Activated T-helper 1 cell treated with Interleukin-2 at 50 U/mL for 16 hours (primary cell): ENCODE measurements at regions not wholly inside any gene's neighbourhood (a gene's known extent, or its start where the extent isn't known, plus 50 kb on each side); places are given as distances from the start of the nearest gene placed in this dataset.

Source experiments
- DNase-seq: peaks from one replicate; pipeline ENCODE4 v3.0.0-alpha.2; 2020; ENCODE audit warnings: low read depth

DNA sequence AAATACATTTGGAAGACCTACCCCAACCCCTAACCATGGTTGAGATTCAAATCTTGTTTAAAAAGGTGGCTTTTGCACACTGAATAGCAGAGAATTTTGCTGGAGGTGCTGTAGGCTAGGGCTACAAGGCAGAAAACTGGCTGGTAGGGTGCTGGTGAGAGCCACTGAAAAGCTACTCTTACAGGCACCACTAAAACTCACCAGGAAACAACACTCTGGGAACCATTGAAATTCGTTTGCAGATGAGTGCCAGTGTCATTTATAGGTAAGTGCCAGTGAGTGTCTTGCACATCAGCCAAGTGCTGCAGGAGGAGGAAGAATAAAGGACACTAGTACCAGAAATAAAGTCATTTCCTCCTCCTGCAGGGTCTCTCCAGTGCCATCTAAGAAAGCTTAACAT lies 610.2 kb downstream of the ZNF385D start:
- no peak for DNase-seq

DNA sequence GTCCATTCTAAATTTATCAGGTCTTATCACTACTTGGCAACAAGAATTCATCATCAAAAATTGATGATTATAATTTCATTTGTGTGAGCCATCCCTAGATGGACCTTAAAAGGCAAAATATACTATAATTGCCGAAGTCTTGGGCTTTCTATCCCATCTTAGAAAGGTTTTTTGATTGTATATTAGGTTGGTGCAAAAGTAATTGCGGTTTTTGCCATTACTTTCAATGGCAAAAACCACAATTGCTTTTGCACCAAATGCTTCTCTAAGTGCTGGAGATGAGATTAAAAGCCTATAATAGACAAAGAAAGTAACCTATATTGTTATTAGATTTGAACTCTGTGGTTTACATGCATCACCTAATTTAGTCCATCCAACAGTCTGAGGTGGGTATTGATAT lies 612.9 kb downstream of the ZNF385D start:
- no peak for DNase-seq

DNA sequence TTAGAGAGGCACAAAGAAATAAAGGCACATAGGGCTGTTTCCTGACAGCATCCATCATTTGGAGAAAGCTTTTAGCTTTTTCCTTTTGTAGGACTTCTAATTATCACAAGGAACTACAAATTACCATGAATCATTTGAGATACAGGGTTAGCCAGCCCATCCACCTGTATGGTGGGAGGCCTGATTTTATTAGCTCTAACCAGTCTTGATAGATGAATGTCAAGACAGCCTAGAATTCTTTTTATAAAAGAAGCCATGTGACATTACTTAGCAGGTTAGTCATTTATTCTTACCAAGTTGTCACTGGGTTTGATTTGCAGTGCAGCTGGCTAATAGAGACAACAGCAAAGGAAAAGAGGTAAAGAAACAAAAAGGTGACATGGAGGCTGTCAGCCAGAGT lies 618.1 kb downstream of the ZNF385D start:
- no peak for DNase-seq

DNA sequence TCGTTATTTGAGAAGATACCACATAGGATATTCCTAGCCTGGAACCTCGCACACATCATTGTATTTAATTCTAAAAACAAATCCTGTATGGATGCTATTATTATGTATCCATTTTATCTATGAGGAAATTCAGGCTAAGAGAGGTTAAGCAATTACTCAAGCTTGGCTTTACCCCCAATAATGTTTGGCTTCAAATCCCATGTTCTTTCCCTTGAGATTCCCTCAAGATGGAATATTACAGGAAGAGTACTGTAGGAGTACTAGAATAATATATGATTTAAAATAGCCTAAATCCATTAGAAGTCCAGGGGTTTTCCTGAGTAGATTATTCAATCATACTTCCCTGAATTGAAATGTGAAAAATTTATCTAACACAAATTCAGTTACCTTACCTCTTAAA lies 630.2 kb downstream of the ZNF385D start:
- DNase-seq, result no peak

DNA sequence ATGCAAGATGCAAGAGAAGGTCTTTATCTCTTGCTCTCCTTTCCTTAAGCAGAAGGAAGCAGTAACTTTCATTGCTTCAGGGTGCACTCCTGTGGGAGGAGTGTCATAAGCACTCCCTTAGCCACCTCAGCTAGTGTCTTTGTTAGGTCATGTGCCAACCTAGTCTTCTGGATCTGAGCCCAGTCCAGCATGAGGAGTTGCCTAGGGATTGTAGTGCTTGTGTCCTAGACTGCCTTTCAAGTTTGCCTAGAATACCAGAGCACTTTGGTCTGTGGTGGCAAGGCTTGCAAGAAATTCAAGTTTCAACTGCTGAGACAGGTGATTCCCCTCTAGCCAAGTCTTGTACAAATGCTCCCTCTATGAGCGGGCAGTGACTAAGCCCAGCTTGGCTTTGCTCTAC lies 633.6 kb downstream of the ZNF385D start:
- DNase-seq, result no peak

DNA sequence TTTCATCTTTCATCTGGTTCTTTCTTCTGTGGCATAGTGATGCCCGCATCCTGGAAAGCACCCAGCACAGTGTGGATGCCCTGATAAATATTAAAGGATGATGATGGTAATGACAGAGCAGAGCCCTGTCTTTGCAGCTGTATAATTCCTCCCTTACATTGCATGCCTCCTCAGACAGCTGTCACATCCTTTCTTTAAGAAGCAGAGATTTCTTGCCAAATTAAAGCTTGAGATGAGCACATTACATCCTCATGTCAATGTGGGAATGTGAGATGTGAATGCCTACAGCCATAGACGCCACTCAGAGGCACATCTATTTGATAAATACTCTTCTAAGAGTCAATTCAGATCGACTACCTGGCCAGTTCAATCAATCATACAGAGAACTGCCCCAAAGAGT lies 642.0 kb downstream of the ZNF385D start:
- DNase-seq, result no peak

DNA sequence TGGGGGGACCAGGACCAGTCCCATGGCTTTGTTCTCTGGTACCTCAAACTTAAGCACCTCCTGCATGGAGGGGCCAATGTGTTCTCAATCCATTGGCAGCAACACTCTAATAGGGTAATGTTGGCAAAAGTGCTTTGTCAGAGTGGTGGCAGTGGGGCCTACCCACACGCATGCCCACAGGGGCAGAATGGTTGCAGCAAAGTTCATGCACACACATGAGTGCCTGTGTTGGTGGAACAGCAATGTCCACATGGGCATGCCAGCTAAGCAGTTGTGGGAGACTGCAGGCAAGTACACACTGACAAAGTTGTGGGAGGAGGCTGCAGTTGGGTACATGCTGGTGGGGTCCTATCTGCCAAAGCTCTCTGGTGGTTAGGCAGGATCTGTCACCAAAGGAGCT lies 645.2 kb downstream of the ZNF385D start:
- no peak for DNase-seq

DNA sequence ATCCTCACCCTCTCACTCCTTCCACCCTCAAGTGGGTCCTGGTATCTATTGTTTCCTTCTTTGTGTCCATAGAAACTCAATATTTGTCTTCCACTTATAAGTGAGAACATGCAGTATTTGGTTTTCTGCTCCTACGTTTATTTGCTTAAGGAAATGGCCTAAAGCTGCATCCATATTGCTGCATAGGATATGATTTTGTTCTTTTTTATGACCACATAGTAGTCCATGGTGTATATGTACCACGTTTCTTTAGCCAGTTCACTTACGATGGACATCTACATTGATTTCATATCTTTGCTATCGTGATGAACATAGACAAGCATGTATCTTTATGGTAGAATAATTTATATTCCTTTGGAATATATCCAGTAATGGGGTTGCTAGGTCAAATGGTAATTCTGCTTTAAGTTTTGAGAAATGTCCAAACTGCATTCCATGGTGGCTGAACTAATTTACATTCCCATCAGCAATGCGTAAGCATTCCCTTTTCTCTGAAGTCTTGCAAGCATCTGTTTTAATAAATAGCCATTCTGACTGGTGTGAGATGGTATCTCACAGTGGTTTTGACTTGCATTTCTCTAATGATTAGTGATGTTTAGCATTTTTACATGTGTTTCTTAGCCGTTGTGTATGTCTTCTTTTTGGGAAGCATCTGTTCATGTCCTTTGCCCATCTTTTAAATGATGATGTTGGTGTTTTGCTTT lies 650.2 kb downstream of the ZNF385D start:
- no peak for DNase-seq

DNA sequence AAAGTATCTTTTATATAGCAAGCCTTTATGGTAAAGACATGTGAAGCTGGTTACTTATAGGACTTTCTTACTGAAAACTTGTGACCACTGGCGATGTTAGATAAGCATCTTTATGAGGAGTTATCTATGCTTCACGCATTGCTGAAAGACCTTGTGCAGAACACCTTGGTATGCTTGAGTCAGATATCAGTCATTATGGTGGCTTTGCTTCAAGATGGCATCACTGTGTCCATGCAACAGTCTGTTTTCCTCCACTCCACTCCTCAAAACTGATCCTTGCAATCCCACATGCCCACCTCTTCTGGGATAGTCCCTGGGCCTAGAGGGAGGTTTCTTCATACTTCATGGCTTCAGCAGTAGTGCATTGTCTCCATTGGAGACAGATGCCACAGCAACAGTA lies 656.3 kb downstream of the ZNF385D start:
- no peak for DNase-seq

DNA sequence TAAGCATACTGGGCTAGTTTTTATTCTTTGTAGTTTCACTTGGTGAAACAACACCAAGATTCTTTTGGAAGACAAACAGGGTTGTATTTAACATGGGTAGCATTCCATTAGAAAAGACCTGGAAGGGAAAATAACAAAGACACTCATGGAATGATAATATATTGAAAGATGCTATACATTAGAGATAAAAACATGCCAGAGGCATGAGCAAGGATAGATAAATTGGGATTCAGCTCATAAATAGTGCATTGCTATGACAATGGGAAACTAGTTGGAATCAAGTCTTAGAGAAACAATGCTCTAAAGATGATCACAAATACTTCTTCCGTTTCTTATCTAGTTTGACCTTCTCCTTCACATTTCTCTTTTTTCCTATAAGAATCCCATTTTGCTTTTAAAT lies 677.4 kb downstream of the ZNF385D start:
- no peak for DNase-seq

DNA sequence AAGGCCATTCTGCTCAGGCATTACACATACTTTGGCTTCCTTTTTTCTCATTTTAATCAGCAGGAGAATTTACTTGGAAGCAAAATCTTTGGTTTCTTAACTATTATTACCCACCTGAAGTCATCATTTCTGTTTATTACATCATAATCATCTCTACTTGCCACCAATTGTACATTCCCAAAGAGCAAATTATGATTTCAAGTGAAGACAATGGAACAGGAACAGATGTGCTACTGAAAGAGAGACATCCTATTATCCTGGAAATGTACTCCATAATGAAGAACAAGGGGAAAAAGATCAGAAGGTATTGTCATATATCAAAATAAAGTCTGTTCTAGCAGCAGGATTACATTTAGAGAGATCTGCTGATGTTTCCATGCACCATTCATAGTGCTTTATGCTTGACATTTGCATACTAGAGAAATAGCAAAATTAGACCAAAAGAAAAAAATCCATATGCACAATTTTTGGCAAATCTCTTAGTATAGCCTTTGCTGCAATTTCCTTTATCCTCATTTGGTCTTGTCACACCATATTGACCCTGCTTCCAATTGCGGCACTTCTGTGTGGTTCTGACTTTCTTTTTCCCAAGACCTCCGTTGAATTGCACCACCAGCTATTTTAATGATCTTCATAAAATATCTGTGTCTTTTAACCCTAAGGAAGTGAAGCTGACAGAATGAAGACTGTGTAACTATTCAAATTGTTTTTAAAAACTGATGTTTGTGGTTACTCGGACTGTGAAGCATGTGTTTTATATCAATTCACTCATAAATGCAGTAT lies 683.8 kb downstream of the ZNF385D start:
- no peak for DNase-seq

DNA sequence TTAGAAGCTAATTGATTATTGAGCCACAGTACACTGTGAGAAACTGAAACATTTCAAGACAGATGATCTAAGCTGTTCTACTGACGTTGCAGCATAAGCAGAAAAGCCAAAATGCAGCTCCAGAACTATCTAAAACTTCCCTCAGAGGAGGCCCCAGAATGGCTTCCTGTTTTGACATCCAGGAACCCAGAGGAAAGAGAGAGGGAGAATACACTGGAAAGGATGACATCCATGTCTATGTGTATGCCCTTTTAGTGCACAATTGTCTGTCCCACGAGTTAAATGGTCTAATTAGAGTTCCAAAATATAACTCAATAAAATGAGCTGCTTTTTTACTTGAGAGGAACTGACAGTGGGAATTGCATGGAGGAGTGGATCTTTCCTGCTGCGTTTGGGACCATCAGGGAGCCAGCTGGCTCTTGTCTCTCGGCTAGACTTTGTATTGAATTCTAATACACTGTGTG lies 688.1 kb downstream of the ZNF385D start:
- no peak for DNase-seq

DNA sequence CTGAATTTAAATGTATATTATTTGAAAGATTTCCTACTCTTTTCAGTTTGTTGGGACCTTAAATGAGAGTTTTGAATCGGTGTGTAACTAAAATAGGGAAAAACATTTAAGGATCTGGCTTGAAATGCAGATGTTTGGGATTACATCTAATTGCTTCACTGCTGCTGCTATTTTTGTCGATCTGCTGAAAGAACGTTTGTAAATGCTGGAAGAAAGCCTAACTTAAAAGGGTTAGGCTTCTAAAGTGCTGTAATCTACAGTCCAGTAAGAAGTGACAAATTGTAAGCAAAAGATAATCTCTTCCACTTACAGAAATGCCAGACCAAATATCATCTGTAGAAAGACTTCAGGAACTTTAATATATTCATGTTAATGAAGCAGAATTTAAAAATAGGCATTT lies 691.6 kb downstream of the ZNF385D start:
- DNase-seq, result no peak

DNA sequence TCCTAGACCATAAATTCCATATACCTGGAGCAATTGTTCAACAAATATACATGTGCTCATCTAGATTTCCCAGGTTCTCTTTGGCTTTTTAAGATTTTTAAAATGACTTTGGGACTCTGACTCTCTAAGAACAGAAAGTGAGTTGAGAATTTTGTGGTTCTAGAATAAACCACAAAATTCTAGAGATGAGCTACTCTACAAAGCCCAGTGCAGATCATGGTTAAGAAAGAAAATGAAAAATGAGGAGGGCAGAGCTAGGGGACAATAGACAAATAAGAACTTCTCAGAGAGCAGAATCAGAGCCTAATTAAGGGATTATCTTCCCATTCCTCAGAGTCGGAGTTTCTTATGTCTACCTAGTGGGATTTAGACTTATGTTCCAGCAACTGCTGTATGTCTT lies 694.7 kb downstream of the ZNF385D start:
- no peak for DNase-seq

DNA sequence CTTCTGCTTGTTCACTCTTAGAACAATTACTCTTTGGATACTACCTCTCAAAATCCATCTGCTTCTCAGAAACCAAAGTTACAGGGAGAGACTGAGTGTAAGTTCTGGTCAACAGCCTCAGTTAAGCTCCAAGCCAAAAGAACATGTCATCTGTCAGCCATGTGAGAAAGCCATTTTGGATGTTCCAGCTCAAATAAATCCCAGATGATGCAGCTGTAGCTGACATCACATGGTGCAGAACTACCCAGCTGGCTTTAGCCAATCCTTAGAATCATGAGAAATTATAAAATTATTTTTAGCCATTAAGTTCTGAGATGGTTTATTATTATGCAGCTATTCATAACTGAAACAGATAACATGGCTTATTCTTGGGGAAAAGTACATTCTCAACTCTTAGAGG lies 696.0 kb downstream of the ZNF385D start:
- DNase-seq, result no peak

DNA sequence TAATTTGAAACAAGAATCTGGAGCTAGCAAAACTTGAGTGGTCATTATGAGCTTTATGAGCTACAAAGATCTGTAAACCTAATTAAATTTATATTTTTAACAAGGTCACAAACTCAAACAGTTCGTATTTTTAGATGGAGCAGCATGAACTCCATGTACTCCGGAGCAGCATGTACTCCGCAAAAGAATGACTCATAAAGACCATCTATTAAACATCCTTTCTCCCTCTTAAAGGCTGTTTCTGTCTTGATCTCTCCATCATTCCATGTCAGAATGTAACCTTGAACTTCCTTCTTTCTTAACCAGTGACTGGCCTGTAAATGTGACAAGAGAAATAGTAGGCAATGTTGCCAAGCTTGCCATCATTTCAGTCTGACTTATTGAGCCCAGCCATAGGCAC lies 696.9 kb downstream of the ZNF385D start:
- DNase-seq, result no peak

DNA sequence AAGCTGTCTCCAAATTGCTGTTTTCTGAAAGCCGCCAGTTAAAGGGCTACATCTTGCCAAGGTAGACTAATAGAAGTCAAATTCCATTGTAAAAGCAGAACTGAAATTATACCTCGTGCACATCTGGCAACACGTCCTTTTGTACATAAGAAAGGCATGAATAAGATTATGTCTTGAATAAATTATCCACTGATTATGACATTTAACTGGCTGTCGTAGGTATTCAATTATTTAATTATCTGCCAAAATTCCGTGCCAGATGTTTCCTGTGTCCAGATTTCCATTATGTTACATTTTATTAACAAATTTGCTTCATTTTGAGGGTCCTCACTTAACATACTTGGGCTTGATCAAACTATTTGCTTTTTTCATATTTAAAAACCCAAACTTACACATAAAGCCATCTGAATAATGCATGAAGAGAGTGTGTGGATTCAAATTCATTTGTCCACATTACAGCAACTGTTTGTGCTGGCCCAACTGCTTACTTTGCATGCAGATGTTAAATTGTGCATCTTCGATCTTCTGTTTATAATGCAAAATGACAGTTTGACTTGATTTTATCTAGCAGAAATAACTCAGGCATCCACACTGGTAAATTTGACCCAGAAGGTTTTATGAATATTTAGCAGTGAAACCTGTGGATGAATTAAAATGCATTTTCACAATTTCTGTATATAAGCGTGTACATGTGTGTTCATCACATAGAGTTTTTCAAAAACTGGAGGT lies 701.5 kb downstream of the ZNF385D start:
- DNase-seq, result no peak

DNA sequence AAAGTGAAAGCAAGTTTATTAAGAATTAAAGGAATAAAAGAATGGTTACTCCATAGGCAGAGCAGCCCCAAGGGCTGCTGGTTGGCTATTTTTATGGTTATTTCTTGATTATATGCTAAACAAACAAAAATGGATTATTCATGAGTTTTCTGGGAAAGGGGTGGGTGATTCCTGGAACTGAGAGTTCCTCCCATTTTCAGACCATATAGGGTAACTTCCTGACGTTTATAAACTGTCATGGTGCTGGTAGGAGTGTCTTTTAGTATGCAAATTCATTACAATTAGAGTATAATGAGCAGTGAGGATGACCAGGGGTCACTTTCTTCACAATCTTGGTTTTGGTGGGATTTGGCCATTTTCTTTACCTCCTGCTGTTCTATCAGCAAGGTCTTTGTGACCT lies 707.9 kb downstream of the ZNF385D start:
- DNase-seq, result no peak

DNA sequence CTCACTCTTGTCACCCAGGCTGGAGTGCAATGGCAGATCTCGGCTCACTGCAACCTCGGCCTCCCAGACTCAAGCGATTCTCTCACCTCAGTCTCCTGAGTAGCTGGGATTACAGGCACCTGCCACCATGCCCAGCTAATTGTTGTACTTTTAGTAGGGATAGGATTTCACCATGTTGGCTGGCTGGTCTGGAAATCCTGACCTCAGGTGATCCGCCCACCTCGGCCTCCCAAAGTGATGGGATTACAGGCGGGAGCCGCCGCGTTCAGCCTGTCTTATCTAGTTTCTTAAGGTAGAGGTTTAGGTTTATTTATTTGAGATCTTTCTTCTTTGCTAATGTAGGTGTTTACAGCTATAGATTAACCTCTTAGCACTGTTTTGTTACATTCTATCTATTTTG lies 708.8 kb downstream of the ZNF385D start:
- DNase-seq, result no peak

DNA sequence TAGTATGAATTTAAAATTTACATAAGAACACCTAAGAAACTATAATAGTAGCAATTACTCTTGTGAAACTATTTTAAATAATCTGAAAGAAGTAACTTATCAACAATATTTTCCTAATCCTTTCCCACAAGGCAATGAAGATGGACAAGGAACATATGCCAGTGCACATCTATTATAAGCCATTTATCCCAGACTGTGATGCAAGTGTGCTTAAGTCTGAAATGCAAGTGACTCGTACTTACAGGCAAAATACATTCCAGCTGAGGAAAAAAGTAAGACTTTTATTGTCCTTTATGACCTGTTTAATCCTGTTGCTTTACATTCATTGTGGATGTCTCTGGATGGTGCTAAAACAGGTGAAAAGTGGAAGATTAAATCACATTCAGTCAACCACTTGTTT lies 709.4 kb downstream of the ZNF385D start:
- DNase-seq, result no peak

DNA sequence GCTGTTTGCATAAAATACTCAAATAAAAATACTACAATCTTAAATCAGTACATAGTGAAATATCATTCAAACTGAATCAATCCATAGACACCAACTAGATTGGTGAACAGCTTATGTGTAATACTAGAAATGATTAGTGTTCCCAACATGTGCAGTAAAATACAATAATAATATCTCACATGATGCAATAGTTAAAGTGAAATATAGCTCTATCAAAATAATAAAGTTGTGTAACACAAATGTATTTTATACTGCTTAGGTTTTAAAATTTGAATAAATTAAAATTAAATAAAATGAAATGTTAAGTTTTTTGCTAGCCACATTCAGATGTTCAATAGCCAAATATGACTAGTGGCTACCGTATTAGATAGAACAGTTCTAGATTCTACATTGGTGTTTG lies 714.1 kb downstream of the ZNF385D start:
- no peak for DNase-seq

DNA sequence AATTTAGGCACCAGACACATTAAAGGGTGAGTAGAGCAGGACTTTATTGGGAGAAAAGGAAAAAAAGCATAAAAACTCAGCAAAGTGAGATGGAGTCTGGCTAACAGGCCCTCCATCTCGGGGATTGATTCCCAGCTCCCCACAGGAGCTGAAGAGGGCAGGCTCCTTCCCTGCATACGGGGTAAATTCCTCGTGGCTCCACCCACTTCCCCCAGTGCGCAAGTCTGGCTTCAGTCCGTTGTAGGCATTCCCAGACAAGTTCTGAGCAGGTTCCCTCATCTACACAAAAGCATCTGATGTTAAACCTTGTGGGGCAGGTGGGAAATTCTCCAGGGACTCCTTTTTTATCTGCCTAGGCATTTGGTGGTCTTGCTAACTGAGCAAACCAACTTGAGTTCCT lies 722.6 kb downstream of the ZNF385D start:
- no peak for DNase-seq

DNA sequence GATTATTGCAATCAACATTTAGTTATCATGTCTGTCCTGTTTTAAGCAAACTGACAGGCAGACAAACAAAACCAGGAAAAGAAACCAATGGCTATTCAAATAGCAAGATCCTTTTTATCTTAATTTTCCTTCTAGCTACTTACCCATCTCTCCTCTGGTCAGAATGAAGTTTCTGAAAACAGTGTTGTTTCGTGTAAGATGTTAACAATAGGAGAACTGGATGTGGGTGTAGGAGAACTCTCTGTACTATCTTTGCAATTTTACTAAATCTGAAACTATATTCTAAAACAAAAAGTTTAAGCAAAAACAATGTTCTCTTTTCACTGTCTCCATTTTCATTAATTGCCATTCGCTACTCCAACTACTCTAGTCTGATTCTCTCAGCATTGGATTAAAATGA lies 726.4 kb downstream of the ZNF385D start:
- DNase-seq, result no peak
